Prostate gland (tissue), 2 donors: ENCODE measurements at regions not wholly inside any gene's neighbourhood (a gene's known extent, or its start where the extent isn't known, plus 50 kb on each side); places are given as distances from the start of the nearest gene placed in this dataset.
"Not testable (repeated sequence)": the region's sequence is repeated elsewhere in the genome, so short reads cannot be mapped to it uniquely, and the experiment has no call there.

Source experiments
- DNase-seq: peaks from one replicate; pipeline ENCODE4 v3.0.0-alpha.2; 2019; ENCODE audit warnings: low spot score
- H3K27ac ChIP-seq, 2 donors: fragments of 200-600 bp; sonication (generic); 2 replicates each; pipeline ENCODE4 v1.5.1; 2017 to 2019
- H3K27me3 ChIP-seq: fragments of 200-600 bp; sonication (generic); replicated peaks from 2 replicates; pipeline ENCODE4 v1.5.1; 2019; ENCODE audit not compliant: insufficient read depth
- H3K36me3 ChIP-seq, 2 donors: fragments of 200-600 bp; sonication (generic); 1 replicate in 1 of 2; 2 replicates in 1 of 2; pipeline versions ENCODE4 v1.5.1 to v1.8.1; 2017 to 2019
- H3K4me1 ChIP-seq: fragments of 200-600 bp; sonication (generic); replicated peaks from 2 replicates; pipeline ENCODE4 v1.5.1; 2019
- H3K4me3 ChIP-seq, 2 donors: fragments of 200-600 bp; sonication (generic); 2 replicates each; pipeline ENCODE4 v1.5.1; 2017 to 2019
- H3K9me3 ChIP-seq: fragments of 200-600 bp; sonication (generic); 2 replicates; pipeline ENCODE4 v1.5.1; 2017
- POLR2A ChIP-seq: fragments of 450-650 bp; IDR thresholded peaks from one replicate; pipeline ENCODE4 v1.6.1; 2016; ENCODE audit warnings: antibody characterized with exemption, mild to moderate bottlenecking
- POLR2AphosphoS5 ChIP-seq: sonication (generic); formaldehyde crosslinking; IDR thresholded peaks from one replicate; pipeline ENCODE4 v1.6.1; 2017; ENCODE audit warnings: antibody characterized with exemption
- whole genome bisulfite sequencing: methylation state at CpG from one replicate; pipeline ENCODE4 v1.1.5; 2018; 5-methylcytosine and 5-hydroxymethylcytosine counted together
- intact Hi-C: fragments of 100-400 bp; cut with DNase I; formaldehyde crosslinking; loops from one replicate; pipeline ENCODE4 v1.14.2; 2022
- TF ChIP-seq, protein P1 (sequence below), 4 experiments: fragments of 200-600 bp in 2 of 4; fragments of 450-650 bp in 2 of 4; sonication (generic) in 2 of 4; IDR thresholded peaks; 1 replicate in 3 of 4; 2 replicates in 1 of 4; pipeline ENCODE4 v1.5.1; 2016 to 2019; ENCODE audit warnings: antibody characterized with exemption in 4 of 4, mild to moderate bottlenecking in 2 of 4, moderate library complexity in 2 of 4

GRCh38 chr11:96483374-96483955 is 93.7 kb downstream of the JRKL start:
- Histone ChIP-seq H3K27ac (no peak overlapping the region), H3K36me3 (no peaks in the 10 kb centered on the region), H3K4me1 (peaks cover 2% of the 10 kb centered on the region), H3K4me3 (no peak overlapping the region), H3K27me3 (no peaks in the 10 kb centered on the region), H3K9me3 (no peaks in the 10 kb centered on the region)
- no peak for DNase-seq
- intact Hi-C loops, result no loop called here
- TF ChIP-seq, protein P1, sequence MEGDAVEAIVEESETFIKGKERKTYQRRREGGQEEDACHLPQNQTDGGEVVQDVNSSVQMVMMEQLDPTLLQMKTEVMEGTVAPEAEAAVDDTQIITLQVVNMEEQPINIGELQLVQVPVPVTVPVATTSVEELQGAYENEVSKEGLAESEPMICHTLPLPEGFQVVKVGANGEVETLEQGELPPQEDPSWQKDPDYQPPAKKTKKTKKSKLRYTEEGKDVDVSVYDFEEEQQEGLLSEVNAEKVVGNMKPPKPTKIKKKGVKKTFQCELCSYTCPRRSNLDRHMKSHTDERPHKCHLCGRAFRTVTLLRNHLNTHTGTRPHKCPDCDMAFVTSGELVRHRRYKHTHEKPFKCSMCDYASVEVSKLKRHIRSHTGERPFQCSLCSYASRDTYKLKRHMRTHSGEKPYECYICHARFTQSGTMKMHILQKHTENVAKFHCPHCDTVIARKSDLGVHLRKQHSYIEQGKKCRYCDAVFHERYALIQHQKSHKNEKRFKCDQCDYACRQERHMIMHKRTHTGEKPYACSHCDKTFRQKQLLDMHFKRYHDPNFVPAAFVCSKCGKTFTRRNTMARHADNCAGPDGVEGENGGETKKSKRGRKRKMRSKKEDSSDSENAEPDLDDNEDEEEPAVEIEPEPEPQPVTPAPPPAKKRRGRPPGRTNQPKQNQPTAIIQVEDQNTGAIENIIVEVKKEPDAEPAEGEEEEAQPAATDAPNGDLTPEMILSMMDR (IDR thresholded peaks at IDR 0.05), result no peak

- intact Hi-C loops, result no loop called here
These were observed 94.5 kb downstream of the JRKL start for GRCh38 chr11:96484361-96484760.

GRCh38 chr11:96486890-96487611 is 97.2 kb downstream of the JRKL start:
- Histone ChIP-seq H3K4me1 (peaks cover 2% of the 10 kb centered on the region), H3K4me3 (no peak overlapping the region), H3K27ac (no peak overlapping the region), H3K36me3 (no peaks in the 10 kb centered on the region), H3K9me3 (no peaks in the 10 kb centered on the region), H3K27me3 (no peaks in the 10 kb centered on the region)
- peak; percentile 12 for DNase-seq
- TF ChIP-seq POLR2AphosphoS5 (no peak), POLR2A (no peak)
- TF ChIP-seq, protein P1 (IDR thresholded peaks at IDR 0.05), result no peak
- intact Hi-C loops, result no loop called here
- 46% methylated on average over 13 of the region's 13 CpGs for WGBS

More at GRCh38 chr11:96484361-96484760, 94.5 kb downstream of the JRKL start:
- Histone ChIP-seq H3K4me1 (peaks cover 2% of the 10 kb centered on the region), H3K9me3 (no peaks in the 10 kb centered on the region), H3K36me3 (no peaks in the 10 kb centered on the region), H3K4me3 (no peak overlapping the region), H3K27ac (no peak overlapping the region), H3K27me3 (no peaks in the 10 kb centered on the region)
- DNase-seq, result no peak
- TF ChIP-seq, protein P1 (IDR thresholded peaks at IDR 0.05), result no peak
- TF ChIP-seq POLR2AphosphoS5 (no peak), POLR2A (no peak)

GRCh38 chr11:96488911-96489310 is 99.1 kb downstream of the JRKL start:
- intact Hi-C loops, H3K9me3 ChIP-seq, H3K4me1 ChIP-seq, H3K4me3 ChIP-seq, H3K36me3 ChIP-seq, H3K27ac ChIP-seq, DNase-seq, H3K27me3 ChIP-seq: not testable (repeated sequence)
- 95% methylated on average over 3 of the region's 3 CpGs for WGBS

DNA sequence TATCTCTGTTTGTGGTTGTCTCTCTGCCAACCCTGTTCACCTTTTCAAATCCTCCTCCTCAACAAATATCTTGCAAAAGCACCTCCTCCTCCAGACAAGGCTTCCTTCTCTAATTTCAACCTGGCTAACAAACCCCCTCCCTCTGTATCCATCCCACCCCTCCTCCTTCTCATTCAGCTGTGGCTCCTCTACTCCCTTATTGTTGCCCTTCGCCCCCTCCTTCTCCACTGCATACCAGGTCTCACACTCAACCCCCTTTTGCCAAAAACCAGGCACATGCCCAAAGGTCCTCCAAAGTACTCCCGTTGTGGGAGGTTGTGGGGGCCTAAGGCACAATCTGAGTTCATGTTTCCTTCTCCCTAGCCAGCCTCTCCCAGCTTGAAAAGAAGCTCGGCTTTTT is 110.6 kb downstream of the JRKL start:
- intact Hi-C loops, result no loop called here
- no peak for TF ChIP-seq POLR2AphosphoS5
- TF ChIP-seq POLR2A, result no peak
- TF ChIP-seq, protein P1 (IDR thresholded peaks at IDR 0.05), result no peak
- no peaks in the 10 kb centered on the region for H3K36me3 ChIP-seq
- DNase-seq, result no peak
- H3K27ac ChIP-seq, result no peak overlapping the region
- no peaks in the 10 kb centered on the region for H3K4me1 ChIP-seq
- H3K27me3 ChIP-seq, result no peaks in the 10 kb centered on the region
- no peaks in the 10 kb centered on the region for H3K9me3 ChIP-seq
- 93% methylated on average over 3 of the region's 3 CpGs for WGBS
- H3K4me3 ChIP-seq, result no peak overlapping the region
